Spinal cord (tissue), 9 donors: ENCODE measurements at regions not wholly inside any gene's neighbourhood (a gene's known extent, or its start where the extent isn't known, plus 50 kb on each side); places are given as distances from the start of the nearest gene placed in this dataset.

Source experiments
- DNase-seq, 6 donors: peaks; one replicate each; pipeline versions ENCODE4 v3.0.0 to v3.0.0-alpha.2; 2013 to 2015; ENCODE audit warnings: low spot score in 6 of 6, low read depth in 4 of 6
- H3K27ac ChIP-seq: one replicate; pipeline ENCODE4 v1.5.1; 2013; ENCODE audit warnings: low read depth, low read length, control low read depth
- H3K27me3 ChIP-seq: one replicate; pipeline ENCODE4 v1.6.1; 2013; ENCODE audit warnings: low read length; ENCODE audit not compliant: control insufficient read depth, insufficient read depth
- H3K36me3 ChIP-seq: one replicate; pipeline ENCODE4 v1.6.1; 2013; ENCODE audit warnings: low read length; ENCODE audit not compliant: control insufficient read depth, insufficient read depth
- H3K4me1 ChIP-seq: one replicate; pipeline ENCODE4 v1.6.1; 2013; ENCODE audit warnings: low read length; ENCODE audit not compliant: control insufficient read depth, insufficient read depth
- H3K4me3 ChIP-seq: one replicate; pipeline ENCODE4 v1.5.1; 2013; ENCODE audit warnings: low read depth, low read length, control low read depth
- H3K9me3 ChIP-seq: one replicate; pipeline ENCODE4 v1.6.1; 2013; ENCODE audit warnings: low read length; ENCODE audit not compliant: control insufficient read depth, insufficient read depth
- WGBS: methylation state at CpG from one replicate; pipeline ENCODE4 v1.1.5; 2013; ENCODE audit warnings: missing lambda C conversion rate; ENCODE audit not compliant: insufficient coverage; 5-methylcytosine and 5-hydroxymethylcytosine counted together
- donor health status: healthy.

DNA sequence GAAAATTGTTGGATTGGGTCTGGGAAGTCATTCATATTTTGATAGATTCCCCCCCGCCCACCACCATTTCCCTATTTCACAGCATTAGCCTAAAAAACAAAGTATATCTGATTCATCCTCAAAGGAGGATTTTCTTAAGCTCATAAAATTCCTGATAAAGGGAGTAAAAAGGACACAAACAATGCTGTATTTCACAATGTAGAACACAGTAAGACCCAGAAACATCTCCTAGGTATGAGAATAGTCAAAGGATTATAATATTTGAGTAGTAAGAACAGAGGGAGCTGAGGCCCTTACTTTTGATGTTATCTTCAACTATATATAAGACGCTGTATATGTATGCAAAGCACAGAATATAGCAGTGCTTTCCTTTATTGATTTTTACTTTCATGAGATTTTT is 225.3 kb downstream of the TGFB2 start:
- no peaks in the 10 kb centered on the region for H3K4me1 ChIP-seq
- no peaks in the 10 kb centered on the region for H3K9me3 ChIP-seq
- H3K36me3 ChIP-seq = no peaks in the 10 kb centered on the region
- H3K4me3 ChIP-seq = no peak overlapping the region
- no peak overlapping the region for H3K27ac ChIP-seq
- no peaks in the 10 kb centered on the region for H3K27me3 ChIP-seq
- WGBS = no CpG with 5 or more reads among the region's 2 CpGs
- DNase-seq = no peak

DNA sequence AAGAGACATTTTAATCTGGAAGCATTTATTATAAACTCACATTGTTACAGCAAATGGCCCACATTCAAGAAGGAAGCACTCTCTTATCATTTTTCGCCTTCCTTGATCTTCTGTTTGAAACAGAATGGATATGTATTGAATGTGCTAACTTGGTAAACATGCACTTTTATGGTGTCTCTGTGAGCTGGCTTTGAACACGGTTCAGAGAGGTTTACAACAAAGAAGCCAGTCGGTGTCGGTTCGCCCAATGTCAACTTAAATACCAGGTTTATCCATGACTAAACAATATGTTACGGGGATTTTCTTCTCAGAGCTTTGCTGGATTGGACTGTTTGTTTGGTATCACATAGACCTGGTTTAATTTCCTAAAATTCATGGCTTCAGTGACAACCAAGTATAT is 226.4 kb downstream of the TGFB2 start:
- Histone ChIP-seq H3K4me3 (no peak overlapping the region), H3K4me1 (no peaks in the 10 kb centered on the region), H3K27me3 (no peaks in the 10 kb centered on the region), H3K36me3 (no peaks in the 10 kb centered on the region), H3K27ac (no peak overlapping the region), H3K9me3 (no peaks in the 10 kb centered on the region)
- no CpG with 5 or more reads among the region's 6 CpGs for whole genome bisulfite sequencing
- peak in 1 of 6 donors; percentile 2 for DNase-seq

DNA sequence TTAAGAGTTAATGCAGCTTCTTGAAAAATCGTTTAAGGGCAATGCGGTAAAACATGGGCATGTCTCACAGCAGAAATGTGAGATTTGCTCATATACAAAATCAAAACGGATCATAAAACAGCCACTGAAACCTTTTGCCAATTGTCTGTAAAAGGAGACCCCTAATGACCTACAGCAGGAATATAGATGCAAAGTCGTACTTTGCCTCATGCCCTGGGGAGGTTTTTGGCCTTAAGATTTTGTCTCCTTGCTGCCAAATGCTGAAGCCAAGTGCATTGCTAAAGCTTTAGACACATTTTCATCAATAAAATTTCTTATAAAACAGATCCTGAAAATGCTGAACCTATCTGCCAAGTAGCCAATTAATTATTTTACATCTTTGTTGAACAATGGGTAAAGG is 226.9 kb downstream of the TGFB2 start:
- Histone ChIP-seq H3K27me3 (no peaks in the 10 kb centered on the region), H3K9me3 (no peaks in the 10 kb centered on the region), H3K36me3 (no peaks in the 10 kb centered on the region), H3K27ac (no peak overlapping the region), H3K4me3 (no peak overlapping the region), H3K4me1 (no peaks in the 10 kb centered on the region)
- WGBS = 100% methylated on average over 2 of the region's 4 CpGs
- peak in 2 of 6 donors; percentile 28 to 37 for DNase-seq

DNA sequence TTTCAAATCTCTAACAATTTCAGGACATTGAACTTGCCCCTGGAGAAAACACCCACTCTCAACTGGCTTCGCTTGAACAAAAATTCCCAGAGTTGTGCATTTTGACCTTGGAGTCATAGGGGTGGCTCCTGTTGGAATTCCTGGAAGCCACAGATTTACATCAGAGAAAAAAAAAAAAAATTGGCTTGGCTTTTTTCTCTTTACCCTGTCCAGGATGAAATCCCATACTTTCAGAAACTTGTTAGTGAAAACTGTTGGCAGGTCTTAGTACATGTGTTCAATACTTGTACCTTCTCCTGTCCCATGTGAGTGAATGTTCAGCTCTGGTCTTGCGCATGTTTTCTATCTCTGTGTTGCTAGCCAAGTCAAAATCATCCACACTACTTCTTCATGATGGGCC is 228.8 kb downstream of the TGFB2 start:
- H3K9me3 ChIP-seq = no peaks in the 10 kb centered on the region
- DNase-seq = no peak
- no peak overlapping the region for H3K27ac ChIP-seq
- 83% methylated on average over 1 of the region's 2 CpGs for WGBS
- no peaks in the 10 kb centered on the region for H3K4me1 ChIP-seq
- H3K27me3 ChIP-seq = no peaks in the 10 kb centered on the region
- H3K4me3 ChIP-seq = no peak overlapping the region
- no peaks in the 10 kb centered on the region for H3K36me3 ChIP-seq

DNA sequence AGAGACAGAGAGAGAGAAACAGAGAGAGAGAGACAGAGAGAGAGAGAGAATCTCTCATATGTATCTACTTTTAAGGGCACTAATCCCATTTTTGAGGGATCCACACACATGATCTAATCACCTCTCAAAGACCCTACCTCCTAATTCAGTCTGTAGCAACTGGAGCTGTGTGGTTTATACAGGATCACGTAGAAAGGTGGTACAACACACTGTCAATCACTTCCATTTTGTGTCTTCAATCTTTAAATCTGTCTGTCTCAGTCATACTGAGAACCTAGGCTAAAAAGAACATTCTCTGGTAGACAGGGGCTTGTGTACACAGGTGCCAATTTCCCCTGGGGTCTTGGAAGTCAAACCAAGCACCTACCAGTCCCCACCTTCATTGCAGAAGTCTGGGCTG is 229.9 kb downstream of the TGFB2 start:
- no CpG with 5 or more reads among the region's 1 CpG for WGBS
- no peaks in the 10 kb centered on the region for H3K36me3 ChIP-seq
- no peaks in the 10 kb centered on the region for H3K9me3 ChIP-seq

DNA sequence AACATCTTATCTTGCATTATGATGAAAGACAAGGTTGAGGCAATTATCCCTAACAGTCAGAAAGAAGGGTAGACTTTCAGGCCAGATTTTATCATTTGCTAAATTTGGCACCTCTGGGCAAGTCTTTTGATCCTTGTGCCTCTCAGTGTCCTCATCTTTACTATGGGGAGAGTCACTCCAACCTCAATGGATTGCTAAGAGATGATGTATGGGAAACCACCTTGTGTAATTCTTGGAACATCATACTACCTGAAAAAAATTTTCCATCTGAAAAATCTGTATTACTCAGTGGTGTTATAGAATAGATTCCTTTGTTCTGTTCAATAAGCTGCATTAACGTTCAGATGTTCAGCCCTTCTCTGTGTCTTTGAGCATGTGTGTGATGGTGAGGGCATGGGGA is 230.7 kb downstream of the TGFB2 start:
- Histone ChIP-seq H3K4me3 (no peak overlapping the region), H3K27ac (no peak overlapping the region), H3K4me1 (no peaks in the 10 kb centered on the region), H3K9me3 (no peaks in the 10 kb centered on the region), H3K36me3 (no peaks in the 10 kb centered on the region), H3K27me3 (no peaks in the 10 kb centered on the region)
- no peak for DNase-seq
- no CpG with 5 or more reads among the region's 1 CpG for WGBS

More for the DNA sequence above, 229.9 kb downstream of the TGFB2 start:
- no peaks in the 10 kb centered on the region for H3K4me1 ChIP-seq
- H3K27me3 ChIP-seq = no peaks in the 10 kb centered on the region
- no peak for DNase-seq
- H3K4me3 ChIP-seq = no peak overlapping the region
- no peak overlapping the region for H3K27ac ChIP-seq

DNA sequence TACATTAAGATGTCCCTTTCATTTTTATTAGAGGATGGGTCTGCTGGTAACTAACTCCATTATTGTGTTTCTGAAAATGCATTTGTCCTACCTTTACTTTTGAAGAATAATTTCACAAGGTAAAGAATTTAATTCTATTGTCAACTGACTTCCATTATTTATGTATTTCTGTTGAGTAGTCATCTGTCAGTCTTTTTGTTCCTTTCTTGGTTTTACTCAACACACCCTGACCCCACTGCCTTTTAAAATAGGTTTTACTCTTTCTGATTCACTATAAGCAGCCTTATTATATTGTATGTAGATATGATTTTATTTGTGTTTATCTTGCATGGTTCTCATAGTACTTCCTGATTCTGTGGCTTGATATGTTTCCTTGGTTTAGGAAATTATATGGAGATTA is 237.5 kb downstream of the TGFB2 start:
- Histone ChIP-seq H3K4me3 (no peak overlapping the region), H3K4me1 (peaks cover 8% of the 10 kb centered on the region), H3K27ac (no peak overlapping the region), H3K36me3 (no peaks in the 10 kb centered on the region), H3K27me3 (no peaks in the 10 kb centered on the region), H3K9me3 (no peaks in the 10 kb centered on the region)
- no peak for DNase-seq

DNA sequence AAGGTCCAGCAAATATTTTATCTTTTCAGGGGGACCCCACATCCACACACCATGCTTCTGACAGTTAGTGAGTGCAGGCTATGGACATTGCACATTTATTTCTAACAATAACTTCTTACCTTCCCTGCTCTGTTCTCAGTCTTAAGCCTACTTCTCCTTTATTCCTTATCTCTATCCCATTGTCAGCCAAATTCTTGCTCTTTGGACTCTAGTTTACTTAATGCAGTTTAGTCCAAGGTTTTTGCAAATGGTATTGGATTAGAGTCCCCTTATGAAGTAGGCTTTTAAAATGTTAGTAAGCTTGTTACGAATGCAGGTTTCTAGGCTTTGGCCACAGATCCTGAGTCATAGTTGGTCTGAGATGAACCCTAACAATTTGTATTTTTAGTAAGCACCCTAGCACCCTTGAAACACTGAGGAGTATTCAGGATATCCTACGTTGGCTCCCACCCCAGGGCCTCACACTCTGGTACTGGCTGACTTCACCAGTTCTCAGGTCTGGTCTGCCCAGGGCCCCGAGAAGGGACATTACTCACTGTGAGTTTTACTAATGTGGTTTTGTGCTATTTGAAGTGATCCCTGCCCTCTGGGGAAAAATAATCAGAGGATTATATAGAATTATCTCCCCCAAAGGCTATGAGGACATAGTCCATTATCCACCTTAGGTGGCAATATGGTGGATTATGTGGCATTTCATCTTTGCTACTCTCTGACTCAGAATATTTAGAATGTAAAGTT is 239.5 kb downstream of the TGFB2 start:
- Histone ChIP-seq H3K4me1 (peaks cover 8% of the 10 kb centered on the region), H3K9me3 (no peaks in the 10 kb centered on the region), H3K27ac (no peak overlapping the region), H3K4me3 (no peak overlapping the region), H3K27me3 (no peaks in the 10 kb centered on the region), H3K36me3 (no peaks in the 10 kb centered on the region)
- 100% methylated on average over 1 of the region's 3 CpGs for WGBS
- no peak for DNase-seq

DNA sequence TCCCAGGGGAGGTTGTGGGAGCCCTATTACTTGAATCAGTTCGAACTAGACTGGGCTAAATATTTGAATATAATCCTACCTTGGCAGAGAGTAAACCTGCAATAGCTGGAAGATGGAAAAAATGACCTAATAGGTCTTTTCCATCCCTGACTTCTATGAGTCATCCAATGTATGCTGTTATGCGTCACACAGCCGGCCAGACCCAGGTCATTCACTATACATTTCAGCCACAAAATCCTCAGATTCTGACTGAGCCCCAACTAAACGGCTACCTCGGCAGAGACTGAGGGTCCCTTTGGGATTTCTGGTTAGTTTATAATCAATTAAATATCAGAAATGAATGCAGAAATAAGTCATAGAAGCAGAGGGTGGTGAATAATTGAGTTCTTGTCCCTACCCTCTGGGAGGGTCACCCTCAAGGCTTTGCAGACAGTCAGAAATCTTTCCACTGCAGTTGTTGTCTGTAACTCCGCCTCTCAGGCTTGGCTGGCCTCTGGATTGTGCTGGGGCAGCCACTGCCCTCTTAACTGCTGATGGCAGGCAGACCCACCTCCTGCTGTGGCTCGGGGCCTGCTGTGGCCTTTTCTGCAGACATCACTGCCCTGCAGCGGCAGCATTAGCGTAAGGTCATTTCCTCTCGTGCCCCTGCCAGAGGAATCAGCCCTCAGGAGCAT is 240.5 kb downstream of the TGFB2 start:
- Histone ChIP-seq H3K9me3 (no peaks in the 10 kb centered on the region), H3K27ac (peak overlapping the region; percentile 35)
- 32% methylated on average over 5 of the region's 10 CpGs for WGBS

DNA sequence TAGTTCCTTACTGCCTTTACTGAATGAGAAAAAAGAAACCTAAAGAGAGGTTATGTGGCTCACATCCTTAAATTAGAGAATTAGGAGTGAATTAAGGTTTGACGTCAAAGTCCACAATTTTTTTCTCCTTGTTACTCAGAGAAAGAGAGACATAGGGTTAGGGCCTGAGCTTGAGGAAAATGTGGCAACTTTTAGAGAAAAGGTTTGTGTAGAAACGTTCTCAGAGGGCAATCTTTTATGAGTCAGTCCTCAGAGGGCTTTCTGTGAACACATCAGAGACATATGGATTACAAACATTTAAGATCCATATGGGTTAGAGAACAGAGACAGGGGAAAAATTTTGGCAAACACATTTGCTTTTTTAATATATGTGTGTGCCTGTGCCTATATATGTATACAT is 242.8 kb downstream of the TGFB2 start:
- Histone ChIP-seq H3K4me3 (no peak overlapping the region), H3K27ac (no peak overlapping the region), H3K27me3 (no peaks in the 10 kb centered on the region), H3K4me1 (peaks cover 8% of the 10 kb centered on the region), H3K36me3 (no peaks in the 10 kb centered on the region), H3K9me3 (no peaks in the 10 kb centered on the region)
- peak in 1 of 6 donors; percentile 32 for DNase-seq
- WGBS = no CpG with 5 or more reads among the region's 2 CpGs

More for the DNA sequence above, 240.5 kb downstream of the TGFB2 start:
- DNase-seq = peak in 2 of 6 donors; percentile 15 to 26
- Histone ChIP-seq H3K4me1 (peaks cover 8% of the 10 kb centered on the region), H3K36me3 (no peaks in the 10 kb centered on the region), H3K27me3 (no peaks in the 10 kb centered on the region), H3K4me3 (no peak overlapping the region)
